Duodenal mucosa (tissue), 2 donors: ENCODE measurements at regions not wholly inside any gene's neighbourhood (a gene's known extent, or its start where the extent isn't known, plus 50 kb on each side); places are given as distances from the start of the nearest gene placed in this dataset.
"Not testable (repeated sequence)": the region's sequence is repeated elsewhere in the genome, so short reads cannot be mapped to it uniquely, and the experiment has no call there.

Experiments
- H3K27ac ChIP-seq: one replicate; pipeline ENCODE4 v1.7.0; 2013; ENCODE audit warnings: low read depth, low read length
- H3K27me3 ChIP-seq, 2 donors: one replicate each; pipeline ENCODE4 v1.7.0; 2013; ENCODE audit warnings: low read length in 2 of 2, control low read depth in 1 of 2; ENCODE audit not compliant: insufficient read depth in 2 of 2, control insufficient read depth in 1 of 2
- H3K36me3 ChIP-seq, 2 donors: one replicate each; pipeline ENCODE4 v1.7.0; 2013; ENCODE audit warnings: low read length in 2 of 2, control low read depth in 1 of 2; ENCODE audit not compliant: insufficient read depth in 2 of 2, control insufficient read depth in 1 of 2
- H3K4me1 ChIP-seq, 2 donors: one replicate each; pipeline ENCODE4 v1.7.0; 2013; ENCODE audit warnings: low read length in 2 of 2, control low read depth in 1 of 2; ENCODE audit not compliant: insufficient read depth in 2 of 2, control insufficient read depth in 1 of 2
- H3K4me3 ChIP-seq, 2 donors: one replicate each; pipeline ENCODE4 v1.7.0; 2013; ENCODE audit warnings: low read length in 2 of 2, low read depth in 1 of 2
- H3K9ac ChIP-seq, 2 donors: one replicate each; pipeline ENCODE4 v1.7.0; 2013; ENCODE audit warnings: low read length in 2 of 2, low read depth in 1 of 2
- H3K9me3 ChIP-seq, 2 donors: one replicate each; pipeline ENCODE4 v1.7.0; 2013; ENCODE audit warnings: low read length in 2 of 2, control low read depth in 1 of 2; ENCODE audit not compliant: control insufficient read depth in 1 of 2

DNA sequence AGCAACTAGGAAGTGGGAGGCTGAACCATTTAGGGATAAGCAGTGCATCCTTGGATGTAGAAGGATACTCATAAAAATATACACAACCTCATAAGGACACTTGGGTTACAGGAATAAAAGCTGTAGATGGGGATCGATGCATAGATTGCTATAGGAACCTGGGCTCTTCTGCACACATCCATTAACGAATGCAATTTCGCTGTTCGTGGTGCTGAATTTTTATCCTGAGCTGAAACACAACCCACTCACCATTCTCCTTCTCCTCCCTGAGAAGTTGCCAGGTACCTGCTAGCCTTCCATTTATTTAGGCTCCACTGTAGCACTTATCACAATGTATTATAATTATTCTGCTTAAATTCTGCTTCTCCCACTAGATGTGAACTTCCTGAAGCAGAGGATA is 320.6 kb upstream of the BRINP1 start:
- Histone ChIP-seq H3K36me3 (no peaks in the 10 kb centered on the region), H3K4me3 (no peak overlapping the region), H3K4me1 (no peaks in the 10 kb centered on the region), H3K27ac (no peak overlapping the region), H3K9me3 (no peaks in the 10 kb centered on the region), H3K27me3 (no peaks in the 10 kb centered on the region), H3K9ac (no peak overlapping the region)

DNA sequence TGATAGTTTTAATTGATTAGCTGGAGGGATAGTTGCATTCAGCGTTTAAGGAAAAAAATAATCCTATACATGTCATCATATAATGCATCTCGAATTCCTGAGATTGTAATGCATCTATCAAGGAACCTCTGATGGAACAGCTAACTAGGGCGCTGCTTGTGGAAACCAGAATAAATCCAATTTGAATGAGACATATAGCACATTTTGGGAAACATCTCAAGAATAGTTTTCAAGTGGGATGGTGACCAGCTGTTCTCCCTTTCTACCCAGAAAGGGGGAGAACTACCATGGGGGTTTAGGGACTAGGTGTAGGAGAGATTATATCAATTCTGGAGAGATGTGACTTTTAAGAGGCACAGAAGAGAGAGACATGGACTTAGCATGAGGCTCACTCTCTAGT is 319.3 kb upstream of the BRINP1 start:
- H3K27ac ChIP-seq = no peak overlapping the region
- H3K9ac ChIP-seq = no peak overlapping the region
- no peaks in the 10 kb centered on the region for H3K4me1 ChIP-seq
- H3K4me3 ChIP-seq = no peak overlapping the region
- no peaks in the 10 kb centered on the region for H3K36me3 ChIP-seq
- no peaks in the 10 kb centered on the region for H3K27me3 ChIP-seq
- no peaks in the 10 kb centered on the region for H3K9me3 ChIP-seq

DNA sequence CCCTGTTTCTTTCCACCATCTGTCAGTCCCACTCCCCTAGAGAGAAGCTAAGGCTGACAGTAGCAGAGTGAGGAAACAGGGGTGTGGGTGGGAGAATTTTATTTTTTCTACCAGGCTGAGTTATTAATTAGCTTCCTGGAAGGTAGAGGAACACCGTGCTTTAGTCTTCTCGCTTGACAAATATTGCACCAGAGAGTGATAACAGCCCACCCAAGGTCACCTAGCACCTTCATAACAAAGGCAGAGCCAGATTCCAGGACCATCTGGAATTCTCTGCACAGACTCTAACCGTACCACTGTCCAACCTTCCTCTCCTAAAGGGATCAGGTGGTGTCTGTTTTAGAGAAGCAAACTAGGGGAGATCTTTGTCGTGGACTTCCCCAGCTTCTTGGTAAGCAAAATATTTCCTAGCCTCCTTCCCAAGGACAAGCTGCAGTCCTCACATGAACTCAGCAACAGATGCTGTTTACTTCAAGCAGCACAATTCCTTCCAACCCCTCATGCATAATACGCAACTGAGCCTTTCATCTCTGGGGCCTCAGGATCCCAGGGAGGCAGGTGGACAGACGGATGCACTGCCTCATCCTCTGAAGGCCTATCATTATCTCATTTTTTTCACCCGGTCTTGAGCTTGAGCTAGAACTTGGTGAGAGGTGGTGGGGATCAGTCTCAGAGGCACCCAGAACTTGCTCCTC is 308.7 kb upstream of the BRINP1 start:
- H3K4me3 ChIP-seq = no peak overlapping the region
- no peaks in the 10 kb centered on the region for H3K4me1 ChIP-seq
- H3K27me3 ChIP-seq = no peaks in the 10 kb centered on the region
- no peak overlapping the region for H3K27ac ChIP-seq
- H3K9ac ChIP-seq = no peak overlapping the region
- H3K9me3 ChIP-seq = no peaks in the 10 kb centered on the region
- no peaks in the 10 kb centered on the region for H3K36me3 ChIP-seq

DNA sequence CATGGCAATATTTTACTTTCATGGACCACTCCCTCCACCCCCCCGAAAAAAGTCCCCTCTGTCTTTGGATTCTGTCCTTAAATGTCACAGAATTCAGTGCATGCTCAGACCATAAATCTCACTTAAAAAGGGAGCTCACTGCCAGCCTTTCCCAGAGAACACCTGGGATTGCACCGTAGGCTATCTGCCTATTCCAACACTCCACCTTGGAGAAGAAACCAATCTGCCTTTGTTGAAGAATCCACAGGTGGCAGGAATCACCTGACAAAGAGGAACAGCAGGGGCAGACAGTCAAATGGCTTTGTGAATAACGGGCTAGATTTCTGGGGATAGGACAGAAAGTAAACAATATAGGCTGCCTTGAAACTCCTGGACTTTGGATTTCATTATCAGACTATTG is 306.7 kb upstream of the BRINP1 start:
- Histone ChIP-seq H3K36me3 (no peaks in the 10 kb centered on the region), H3K27me3 (no peaks in the 10 kb centered on the region), H3K27ac (no peak overlapping the region), H3K4me3 (no peak overlapping the region), H3K9ac (no peak overlapping the region), H3K9me3 (no peaks in the 10 kb centered on the region), H3K4me1 (no peaks in the 10 kb centered on the region)

DNA sequence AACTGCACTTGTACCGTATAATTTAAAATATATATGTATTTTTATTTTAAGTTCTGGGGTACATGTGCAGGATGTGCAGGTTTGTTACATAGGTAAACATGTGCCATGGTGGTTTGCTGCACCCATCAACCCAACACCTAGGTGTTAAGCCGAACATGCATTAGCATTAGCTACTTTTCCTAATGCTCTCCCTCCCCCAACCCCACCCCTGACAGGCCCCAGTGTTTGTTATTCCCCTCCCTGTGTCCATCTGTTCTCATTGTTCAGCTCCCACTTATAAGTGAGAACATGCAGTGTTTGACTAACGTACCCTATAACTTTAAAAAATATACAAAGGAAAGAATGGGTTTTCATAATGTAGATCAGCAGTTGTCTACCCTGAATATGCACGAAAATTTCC is 303.5 kb upstream of the BRINP1 start:
- H3K4me1 ChIP-seq = not testable (repeated sequence)

DNA sequence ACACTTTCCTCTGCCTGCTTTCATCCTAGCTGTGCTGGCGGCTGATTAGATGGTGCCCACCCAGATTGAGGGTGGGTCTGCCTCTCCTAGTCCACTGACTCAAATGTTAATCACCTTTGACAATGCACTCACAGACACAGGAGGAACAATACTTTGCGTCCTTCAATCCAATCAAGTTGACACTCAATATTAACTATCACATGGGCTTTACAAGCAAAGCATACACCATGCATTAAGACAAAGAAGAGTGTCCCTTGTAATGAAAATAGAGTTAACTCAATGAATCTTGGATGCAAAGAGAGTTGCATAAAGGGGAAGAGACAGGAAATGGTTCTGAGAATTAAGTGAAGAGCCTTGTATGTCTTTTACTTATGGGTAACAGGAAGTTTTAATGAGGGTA is 298.7 kb upstream of the BRINP1 start:
- Histone ChIP-seq H3K36me3 (no peaks in the 10 kb centered on the region), H3K9me3 (no peaks in the 10 kb centered on the region), H3K27me3 (no peaks in the 10 kb centered on the region), H3K27ac (no peak overlapping the region), H3K4me1 (no peaks in the 10 kb centered on the region), H3K4me3 (no peak overlapping the region), H3K9ac (no peak overlapping the region)

More for the DNA sequence above, 303.5 kb upstream of the BRINP1 start:
- not testable (repeated sequence) for H3K27me3 ChIP-seq, H3K9me3 ChIP-seq, H3K4me3 ChIP-seq, H3K9ac ChIP-seq, H3K27ac ChIP-seq, H3K36me3 ChIP-seq

DNA sequence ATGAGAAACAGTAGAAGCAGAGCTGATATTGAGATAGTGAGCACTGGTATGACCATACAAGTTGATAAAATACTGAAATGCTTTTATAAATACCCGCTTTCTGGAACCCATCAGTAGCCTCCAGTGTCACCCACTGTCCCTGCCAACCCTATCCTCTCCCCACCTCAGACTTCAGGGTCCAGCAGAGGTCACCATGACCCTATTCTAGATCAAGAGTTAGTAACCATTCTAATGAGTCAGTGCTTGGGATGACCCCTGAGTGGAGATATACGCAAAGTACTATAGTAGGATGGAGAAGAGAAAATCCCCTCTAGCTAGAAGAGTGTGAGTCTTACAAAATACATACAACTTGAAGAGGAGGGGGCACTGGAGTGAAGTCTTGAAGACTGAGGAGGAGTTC is 297.9 kb upstream of the BRINP1 start:
- H3K4me3 ChIP-seq = no peak overlapping the region
- H3K9me3 ChIP-seq = no peaks in the 10 kb centered on the region
- H3K27ac ChIP-seq = no peak overlapping the region
- H3K27me3 ChIP-seq = no peaks in the 10 kb centered on the region
- no peaks in the 10 kb centered on the region for H3K36me3 ChIP-seq
- no peaks in the 10 kb centered on the region for H3K4me1 ChIP-seq
- H3K9ac ChIP-seq = no peak overlapping the region

DNA sequence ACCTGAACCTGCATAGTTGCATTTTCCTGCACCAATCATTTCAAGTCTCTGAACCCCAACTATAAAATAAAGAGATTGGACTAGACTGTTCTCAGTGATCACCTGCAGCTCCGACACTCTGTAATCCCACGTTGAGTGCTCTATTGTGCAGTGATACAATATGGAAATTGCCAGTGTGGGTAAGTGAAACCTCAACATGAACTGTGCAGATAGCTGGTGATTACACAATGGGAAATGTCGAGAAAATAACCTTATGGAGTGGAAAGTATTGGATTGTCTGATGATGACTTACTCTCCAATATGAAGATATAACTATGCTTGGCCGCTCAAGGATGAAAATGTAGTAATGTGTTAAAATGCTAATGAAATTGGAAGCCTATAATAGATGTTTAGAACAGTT is 293.1 kb upstream of the BRINP1 start:
- no peaks in the 10 kb centered on the region for H3K4me1 ChIP-seq
- no peaks in the 10 kb centered on the region for H3K36me3 ChIP-seq
- H3K9me3 ChIP-seq = no peaks in the 10 kb centered on the region
- H3K9ac ChIP-seq = no peak overlapping the region
- no peak overlapping the region for H3K27ac ChIP-seq
- H3K27me3 ChIP-seq = no peaks in the 10 kb centered on the region
- no peak overlapping the region for H3K4me3 ChIP-seq

DNA sequence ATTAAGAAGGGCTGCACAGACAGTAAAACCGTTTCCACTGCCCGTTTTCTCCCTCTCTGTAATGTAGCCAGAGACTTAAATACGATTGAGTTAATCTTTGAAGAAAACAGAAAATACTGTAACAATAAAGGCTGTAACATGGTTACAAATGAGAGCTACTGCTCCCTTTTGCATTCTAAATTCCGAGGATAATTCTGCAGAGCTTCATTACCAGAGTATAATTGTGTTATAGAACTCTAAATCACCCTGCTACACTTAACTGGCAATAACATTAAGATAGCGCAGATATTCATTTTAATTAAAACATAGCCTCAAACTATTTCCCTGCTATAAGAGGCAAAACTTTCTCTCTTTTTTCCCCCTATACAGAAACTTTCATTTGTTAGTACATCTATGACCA is 283.7 kb upstream of the BRINP1 start:
- Histone ChIP-seq H3K9me3 (no peaks in the 10 kb centered on the region), H3K27me3 (no peaks in the 10 kb centered on the region), H3K4me1 (no peaks in the 10 kb centered on the region), H3K36me3 (no peaks in the 10 kb centered on the region), H3K27ac (no peak overlapping the region), H3K4me3 (no peak overlapping the region), H3K9ac (no peak overlapping the region)

DNA sequence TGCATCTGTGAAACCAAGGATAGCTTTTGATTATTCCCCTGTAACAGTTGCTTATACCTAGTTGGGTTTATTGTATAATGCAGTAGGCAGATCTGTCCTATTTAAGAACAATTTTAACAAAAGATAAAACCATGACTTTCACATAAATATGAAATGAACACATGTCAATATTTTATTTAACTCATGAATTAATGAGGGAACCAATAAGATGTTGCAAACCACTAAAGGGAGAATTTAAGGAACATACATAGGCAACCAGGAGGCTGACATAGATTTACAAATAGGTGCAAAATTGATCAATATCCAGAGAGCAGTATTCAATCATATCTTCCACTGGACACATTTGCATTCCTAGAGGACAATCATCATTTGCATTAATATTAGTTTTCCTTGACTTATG is 280.0 kb upstream of the BRINP1 start:
- H3K4me1 ChIP-seq = no peaks in the 10 kb centered on the region
- H3K27ac ChIP-seq = no peak overlapping the region
- no peak overlapping the region for H3K4me3 ChIP-seq
- no peaks in the 10 kb centered on the region for H3K27me3 ChIP-seq
- H3K36me3 ChIP-seq = no peaks in the 10 kb centered on the region
- no peaks in the 10 kb centered on the region for H3K9me3 ChIP-seq
- no peak overlapping the region for H3K9ac ChIP-seq
